ENCODE measurements at regions not wholly inside any gene's neighbourhood (a gene's known extent, or its start where the extent isn't known, plus 50 kb on each side); places are given as distances from the start of the nearest gene placed in this dataset.

DNA sequence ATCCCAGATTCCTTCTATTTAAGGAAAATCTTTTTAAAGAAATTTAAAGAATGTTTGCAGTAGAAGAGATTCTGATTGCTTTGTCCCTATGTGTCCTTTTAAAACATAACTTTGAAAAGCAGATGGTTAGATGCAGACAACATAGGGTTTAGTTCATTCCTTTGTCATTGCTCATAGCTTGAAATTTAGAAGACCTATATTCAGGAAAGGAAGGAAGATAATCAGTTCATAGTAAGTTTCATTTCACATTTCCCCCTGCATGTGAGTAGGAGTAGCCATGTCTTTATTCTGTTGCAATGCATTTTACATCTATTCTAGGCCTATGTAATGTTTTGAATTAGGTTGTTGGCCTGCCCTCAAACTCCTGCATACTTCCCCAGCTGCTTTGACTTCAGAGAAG, 197.9 kb upstream of the GRIK2 start:
- DNase-seq (ENCODE audit: low read depth, low spot score) = peak; percentile 37
- CTCF ChIA-PET = interaction anchor here (0.7 kb wide), 1 partner anchor 38 kb away, joined by 3 read pairs; no protein-coding TSS in a partner anchor
- POLR2A ChIA-PET = interaction anchor here (0.6 kb wide), 1 partner anchor 198 kb away, joined by 3 read pairs; no protein-coding TSS in a partner anchor
- TF ChIP-seq, protein P1, sequence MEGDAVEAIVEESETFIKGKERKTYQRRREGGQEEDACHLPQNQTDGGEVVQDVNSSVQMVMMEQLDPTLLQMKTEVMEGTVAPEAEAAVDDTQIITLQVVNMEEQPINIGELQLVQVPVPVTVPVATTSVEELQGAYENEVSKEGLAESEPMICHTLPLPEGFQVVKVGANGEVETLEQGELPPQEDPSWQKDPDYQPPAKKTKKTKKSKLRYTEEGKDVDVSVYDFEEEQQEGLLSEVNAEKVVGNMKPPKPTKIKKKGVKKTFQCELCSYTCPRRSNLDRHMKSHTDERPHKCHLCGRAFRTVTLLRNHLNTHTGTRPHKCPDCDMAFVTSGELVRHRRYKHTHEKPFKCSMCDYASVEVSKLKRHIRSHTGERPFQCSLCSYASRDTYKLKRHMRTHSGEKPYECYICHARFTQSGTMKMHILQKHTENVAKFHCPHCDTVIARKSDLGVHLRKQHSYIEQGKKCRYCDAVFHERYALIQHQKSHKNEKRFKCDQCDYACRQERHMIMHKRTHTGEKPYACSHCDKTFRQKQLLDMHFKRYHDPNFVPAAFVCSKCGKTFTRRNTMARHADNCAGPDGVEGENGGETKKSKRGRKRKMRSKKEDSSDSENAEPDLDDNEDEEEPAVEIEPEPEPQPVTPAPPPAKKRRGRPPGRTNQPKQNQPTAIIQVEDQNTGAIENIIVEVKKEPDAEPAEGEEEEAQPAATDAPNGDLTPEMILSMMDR (IDR thresholded peaks at IDR 0.05; ENCODE audit: insufficient read depth, low read length, missing control alignments) = no peak
- H3K4me3 ChIP-seq (ENCODE audit: low read depth, low read length) = no peak overlapping the region

DNA sequence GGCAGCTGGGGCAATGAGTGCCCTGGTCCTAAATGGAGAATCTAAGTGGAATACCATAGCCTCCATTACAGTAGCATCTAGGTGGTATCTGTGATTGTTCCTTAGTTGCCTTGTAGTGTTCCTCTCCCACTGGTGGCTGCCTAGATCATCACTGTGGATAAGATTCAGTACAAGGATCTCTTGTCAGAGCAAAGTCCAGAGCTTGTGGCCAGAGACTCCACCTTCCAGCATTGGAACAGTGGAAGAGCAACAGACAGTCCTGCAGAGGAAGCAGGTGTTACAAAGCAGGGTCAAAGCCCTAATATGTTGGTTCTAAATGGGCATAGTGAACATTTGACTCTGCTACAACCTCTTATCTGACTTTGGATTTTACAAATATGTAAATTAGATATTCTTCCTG, 194.1 kb upstream of the GRIK2 start:
- POLR2A ChIA-PET = no interaction called here
- TF ChIP-seq, protein P1 (IDR thresholded peaks at IDR 0.05; ENCODE audit: insufficient read depth, low read length, missing control alignments) = no peak
- DNase-seq (ENCODE audit: low read depth, low spot score) = no peak
- CTCF ChIA-PET = no interaction called here
- H3K4me3 ChIP-seq (ENCODE audit: low read depth, low read length) = no peak overlapping the region

DNA sequence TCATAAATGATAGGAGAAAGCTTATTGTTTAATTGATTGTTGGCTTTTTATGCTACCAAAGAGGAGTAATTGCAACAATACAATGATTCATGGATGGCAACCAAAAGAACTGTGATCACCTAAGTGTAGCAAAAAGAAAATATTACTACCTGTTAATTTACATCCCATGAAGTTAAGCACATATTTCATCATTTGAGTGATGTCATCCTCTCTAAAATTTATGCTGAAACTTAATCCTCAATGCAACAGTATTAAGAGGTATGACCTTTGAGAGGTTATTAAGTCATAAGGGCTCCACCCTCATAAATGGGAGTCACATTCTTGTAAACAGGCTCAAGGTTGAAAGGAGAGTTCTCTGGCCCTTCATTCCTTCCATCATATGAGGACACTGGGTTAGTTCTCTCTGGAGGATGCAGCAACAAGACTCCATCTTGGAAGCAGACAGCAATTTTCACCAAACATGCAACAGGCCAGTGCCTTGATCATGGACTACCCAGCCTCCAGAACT, 190.6 kb upstream of the GRIK2 start:
- DNase-seq (ENCODE audit: low read depth, low spot score) = no peak
- no peak overlapping the region for H3K4me3 ChIP-seq (ENCODE audit: low read depth, low read length)
- TF ChIP-seq, protein P1 (IDR thresholded peaks at IDR 0.05; ENCODE audit: insufficient read depth, low read length, missing control alignments) = no peak
- CTCF ChIA-PET = no interaction called here
- POLR2A ChIA-PET = no interaction called here

GRCh38 chr6:101203664-101204063, 189.8 kb upstream of the GRIK2 start:
- CTCF ChIA-PET = no interaction called here
- POLR2A ChIA-PET = no interaction called here
- no peak for DNase-seq (ENCODE audit: low read depth, low spot score)
- TF ChIP-seq, protein P1 (IDR thresholded peaks at IDR 0.05; ENCODE audit: insufficient read depth, low read length, missing control alignments) = no peak
- no peak overlapping the region for H3K4me3 ChIP-seq (ENCODE audit: low read depth, low read length)

- ChIA-PET CTCF (no interaction called here), POLR2A (no interaction called here)
- H3K4me3 ChIP-seq (ENCODE audit: low read depth, low read length) = no peak overlapping the region
- no peak for DNase-seq (ENCODE audit: low read depth, low spot score)
- TF ChIP-seq, protein P1 (IDR thresholded peaks at IDR 0.05; ENCODE audit: insufficient read depth, low read length, missing control alignments) = no peak
These were observed 185.4 kb upstream of the GRIK2 start for GRCh38 chr6:101208152-101208551.

- CTCF ChIA-PET = no interaction called here
- H3K4me3 ChIP-seq (ENCODE audit: low read depth, low read length) = no peak overlapping the region
- TF ChIP-seq, protein P1 (IDR thresholded peaks at IDR 0.05; ENCODE audit: insufficient read depth, low read length, missing control alignments) = no peak
- no peak for DNase-seq (ENCODE audit: low read depth, low spot score)
- POLR2A ChIA-PET = no interaction called here
These were observed 180.9 kb upstream of the GRIK2 start for GRCh38 chr6:101212640-101213039.

All from AG04449 (cell line).